ENCODE measurements at regions not wholly inside any gene's neighbourhood (a gene's known extent, or its start where the extent isn't known, plus 50 kb on each side); places are given as distances from the start of the nearest gene placed in this dataset.
"Not testable (repeated sequence)": the region's sequence is repeated elsewhere in the genome, so short reads cannot be mapped to it uniquely, and the experiment has no call there.

GRCh38 chr19:30804333-30804732 is 432.1 kb downstream of the ZNF536 start:
- CTCF ChIA-PET, POLR2A ChIA-PET: not testable (repeated sequence)

GRCh38 chr19:30802424-30803013 is 430.3 kb downstream of the ZNF536 start:
- ChIA-PET POLR2A (no interaction called here), CTCF (no interaction called here)

GRCh38 chr19:30799865-30800755 is 427.9 kb downstream of the ZNF536 start:
- POLR2A ChIA-PET = no interaction called here

GRCh38 chr19:30795727-30796126 is 423.5 kb downstream of the ZNF536 start:
- ChIA-PET CTCF (interaction anchor here (0.8 kb wide), 1 partner anchor 11 kb away, joined by 3 read pairs; no protein-coding TSS in a partner anchor), POLR2A (no interaction called here)

More at GRCh38 chr19:30799865-30800755, 427.9 kb downstream of the ZNF536 start:
- CTCF ChIA-PET = interaction anchor here (1.0 to 1.2 kb wide), 3 partner anchors 9 to 15 kb away, joined by 3 to 4 read pairs (median 4); no protein-coding TSS in a partner anchor

GRCh38 chr19:30792561-30793505 is 420.6 kb downstream of the ZNF536 start:
- ChIA-PET POLR2A (no interaction called here), CTCF (no interaction called here)

DNA sequence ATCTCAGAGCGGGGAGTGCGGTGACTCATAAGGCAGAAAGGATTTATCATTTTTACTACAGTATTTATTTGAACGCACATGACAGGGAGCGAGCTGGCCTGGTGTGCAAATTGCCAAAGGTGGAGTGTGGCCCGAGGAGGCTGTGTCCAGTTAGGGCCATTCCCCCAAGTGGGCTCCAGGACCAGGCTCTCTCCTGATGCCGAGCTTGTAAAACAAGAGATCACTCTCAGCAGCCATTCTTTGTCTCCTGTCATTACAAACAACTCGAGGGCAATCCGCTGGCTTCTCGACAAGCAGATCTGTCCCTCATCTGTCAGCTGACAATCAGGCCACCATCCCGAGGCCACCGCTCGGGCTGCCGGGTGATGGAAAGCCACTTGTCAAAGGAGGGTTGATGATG is 418.9 kb downstream of the ZNF536 start:
- ChIA-PET CTCF (no interaction called here), POLR2A (no interaction called here)

- POLR2A ChIA-PET = no interaction called here
- CTCF ChIA-PET = no interaction called here
Measured at GRCh38 chr19:30790056-30790680, 418.0 kb downstream of the ZNF536 start.

- ChIA-PET CTCF (interaction anchor here (1.5 kb wide), 1 partner anchor 1436 kb away, joined by 4 read pairs; no protein-coding TSS in a partner anchor), POLR2A (no interaction called here)
Measured at GRCh38 chr19:30788105-30788765, 416.1 kb downstream of the ZNF536 start.

DNA sequence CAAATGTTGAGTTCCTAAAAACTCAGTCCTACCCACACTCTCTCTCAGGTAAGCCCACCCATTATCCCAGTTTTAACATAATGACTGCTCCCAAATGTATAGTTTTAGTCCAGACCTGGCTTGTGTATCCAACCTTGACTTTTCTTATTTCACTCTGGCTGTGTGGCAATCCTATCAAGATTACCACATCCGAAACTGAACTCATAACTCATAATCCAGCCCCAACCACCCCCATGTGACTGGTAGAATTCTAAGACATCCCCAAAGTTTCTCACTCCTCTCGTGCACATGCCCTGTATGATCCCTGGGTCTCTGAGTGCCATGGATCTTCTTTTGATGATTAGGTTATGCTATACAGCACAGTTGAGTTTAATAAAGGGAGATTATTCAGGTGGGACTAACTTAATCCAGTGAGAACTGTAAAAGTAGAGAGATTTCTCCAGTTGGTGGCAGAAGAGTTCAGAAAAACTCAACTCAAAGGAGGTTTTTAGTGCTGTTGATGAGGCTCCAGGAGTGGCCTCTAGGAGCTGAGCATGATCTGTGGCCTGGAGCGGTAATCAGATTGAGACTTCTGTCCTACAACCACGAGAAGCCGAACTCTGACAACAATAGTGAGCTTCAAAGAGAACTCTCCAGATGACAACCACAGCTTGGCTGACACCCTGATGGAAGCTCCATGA is 413.4 kb downstream of the ZNF536 start:
- POLR2A ChIA-PET = no interaction called here
- CTCF ChIA-PET = interaction anchor here (1.4 kb wide), 1 partner anchor 10 kb away, joined by 3 read pairs; no protein-coding TSS in a partner anchor

DNA sequence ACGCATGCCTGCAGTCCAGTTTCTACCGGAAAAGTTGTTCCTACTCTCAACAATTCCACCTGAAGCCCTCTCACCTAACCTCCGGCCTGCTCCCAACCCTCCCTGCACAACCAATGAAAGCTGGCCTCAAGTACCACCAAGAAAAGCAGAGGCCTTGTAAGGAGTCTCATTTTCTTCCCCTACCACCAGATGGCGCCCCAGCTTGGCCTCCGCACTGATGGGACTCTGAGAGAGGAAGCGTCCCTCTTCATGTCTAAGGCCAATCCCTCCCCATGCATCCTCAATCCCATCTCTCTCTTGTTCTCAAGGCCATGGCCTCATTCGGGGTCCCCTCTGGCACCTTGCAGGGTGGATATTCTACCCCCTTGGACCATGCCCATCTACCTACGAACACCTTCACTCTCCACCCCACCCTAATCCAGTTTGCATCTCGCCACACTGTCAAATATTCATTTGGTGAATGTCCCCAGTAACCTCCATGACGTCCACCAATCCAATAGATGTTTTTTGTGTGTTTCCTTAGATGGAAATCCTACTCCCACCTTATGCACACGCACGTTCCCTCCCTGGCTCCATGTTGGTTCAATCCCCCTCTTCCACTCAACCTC is 412.8 kb downstream of the ZNF536 start:
- ChIA-PET CTCF (interaction anchor here (1.3 to 1.4 kb wide), 2 partner anchors 11 to 116 kb away, joined by 3 read pairs; no protein-coding TSS in a partner anchor), POLR2A (no interaction called here)

GRCh38 chr19:30783936-30784335 is 411.8 kb downstream of the ZNF536 start:
- POLR2A ChIA-PET = no interaction called here
- CTCF ChIA-PET = interaction anchor here (0.5 to 1.4 kb wide), 3 partner anchors 12 to 1441 kb away, joined by 3 read pairs; no protein-coding TSS in a partner anchor

- CTCF ChIA-PET = interaction anchor here (0.7 kb wide), 1 partner anchor 100 kb away, joined by 3 read pairs; no protein-coding TSS in a partner anchor
- POLR2A ChIA-PET = no interaction called here
Measured at GRCh38 chr19:30783212-30783611, 411.0 kb downstream of the ZNF536 start.

- CTCF ChIA-PET = no interaction called here
- POLR2A ChIA-PET = no interaction called here
Measured at GRCh38 chr19:30781519-30781918, 409.3 kb downstream of the ZNF536 start.

- ChIA-PET CTCF (no interaction called here), POLR2A (no interaction called here)
Measured at GRCh38 chr19:30781047-30781446, 408.9 kb downstream of the ZNF536 start.

GRCh38 chr19:30780456-30780855 is 408.3 kb downstream of the ZNF536 start:
- POLR2A ChIA-PET = no interaction called here
- CTCF ChIA-PET = no interaction called here

GRCh38 chr19:30780032-30780431 is 407.8 kb downstream of the ZNF536 start:
- CTCF ChIA-PET = no interaction called here
- POLR2A ChIA-PET = no interaction called here

- CTCF ChIA-PET = no interaction called here
- POLR2A ChIA-PET = no interaction called here
Measured at GRCh38 chr19:30778961-30779715, 407.0 kb downstream of the ZNF536 start.
